ENCODE measurements at regions not wholly inside any gene's neighbourhood (a gene's known extent, or its start where the extent isn't known, plus 50 kb on each side); places are given as distances from the start of the nearest gene placed in this dataset.
"Not testable (repeated sequence)": the region's sequence is repeated elsewhere in the genome, so short reads cannot be mapped to it uniquely, and the experiment has no call there.

DNA sequence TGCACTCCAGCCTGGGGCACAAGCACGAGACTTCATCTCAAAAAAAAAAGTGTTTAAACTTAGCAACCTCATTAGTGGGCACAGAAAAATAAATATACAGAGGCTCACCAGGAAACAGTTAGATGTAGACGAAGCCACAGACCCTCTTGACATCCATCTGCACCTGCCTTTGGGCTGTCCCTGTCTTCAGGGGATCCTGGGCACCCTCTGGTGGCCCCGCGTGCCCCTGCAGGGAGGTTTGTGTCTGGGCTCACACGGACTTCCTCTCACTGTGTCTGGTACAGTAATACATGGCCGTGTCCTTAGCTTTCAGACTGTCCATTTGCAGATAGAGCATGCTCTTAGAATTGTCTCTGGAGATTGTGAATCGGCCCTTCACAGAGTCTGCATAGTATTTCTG lies 916.5 kb downstream of the TMEM121 start:
- Histone ChIP-seq H3K27me3 (replicated peaks; ENCODE audit: insufficient read depth) (no peaks in the 10 kb centered on the region), H3K36me3 (no peaks in the 10 kb centered on the region), H3K4me1 (ENCODE audit: control insufficient read depth in 1 of 2, low read depth in 2 of 2) (no peaks in the 10 kb centered on the region), H3K4me3 (no peak overlapping the region), H3K27ac (no peak overlapping the region), H3K9me3 (no peaks in the 10 kb centered on the region)
- TF ChIP-seq, protein P1, sequence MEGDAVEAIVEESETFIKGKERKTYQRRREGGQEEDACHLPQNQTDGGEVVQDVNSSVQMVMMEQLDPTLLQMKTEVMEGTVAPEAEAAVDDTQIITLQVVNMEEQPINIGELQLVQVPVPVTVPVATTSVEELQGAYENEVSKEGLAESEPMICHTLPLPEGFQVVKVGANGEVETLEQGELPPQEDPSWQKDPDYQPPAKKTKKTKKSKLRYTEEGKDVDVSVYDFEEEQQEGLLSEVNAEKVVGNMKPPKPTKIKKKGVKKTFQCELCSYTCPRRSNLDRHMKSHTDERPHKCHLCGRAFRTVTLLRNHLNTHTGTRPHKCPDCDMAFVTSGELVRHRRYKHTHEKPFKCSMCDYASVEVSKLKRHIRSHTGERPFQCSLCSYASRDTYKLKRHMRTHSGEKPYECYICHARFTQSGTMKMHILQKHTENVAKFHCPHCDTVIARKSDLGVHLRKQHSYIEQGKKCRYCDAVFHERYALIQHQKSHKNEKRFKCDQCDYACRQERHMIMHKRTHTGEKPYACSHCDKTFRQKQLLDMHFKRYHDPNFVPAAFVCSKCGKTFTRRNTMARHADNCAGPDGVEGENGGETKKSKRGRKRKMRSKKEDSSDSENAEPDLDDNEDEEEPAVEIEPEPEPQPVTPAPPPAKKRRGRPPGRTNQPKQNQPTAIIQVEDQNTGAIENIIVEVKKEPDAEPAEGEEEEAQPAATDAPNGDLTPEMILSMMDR (IDR thresholded peaks at IDR 0.05) = no peak
- ATAC-seq (ENCODE audit: insufficient number of reproducible peaks, low FRiP score, low read depth) (no peak), DNase-seq (ENCODE audit: low spot score) (no peak)

DNA sequence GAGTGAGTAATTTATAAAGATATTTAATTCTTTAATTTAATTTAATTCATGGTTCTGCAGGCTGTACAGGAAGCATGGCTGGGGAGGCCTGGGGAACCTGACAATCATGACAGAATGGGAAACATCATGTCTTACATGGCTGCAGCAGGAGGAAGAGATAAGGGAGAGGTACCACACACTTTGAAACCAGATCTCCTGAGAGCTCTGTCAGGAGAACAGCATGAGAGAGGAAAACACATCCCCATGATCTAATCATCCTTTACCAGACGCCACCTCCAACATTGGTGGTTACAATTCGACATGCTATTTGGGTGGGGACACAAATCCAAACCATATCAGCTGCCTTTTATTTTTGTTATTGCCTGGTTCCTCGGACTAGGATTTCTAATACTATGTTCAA lies 928.6 kb downstream of the TMEM121 start:
- DNase-seq (ENCODE audit: low spot score) (no peak), ATAC-seq (ENCODE audit: insufficient number of reproducible peaks, low FRiP score, low read depth) (no peak)
- no peaks in the 10 kb centered on the region for H3K9me3 ChIP-seq
- no peak overlapping the region for H3K4me3 ChIP-seq
- H3K27me3 ChIP-seq (replicated peaks; ENCODE audit: insufficient read depth) = no peaks in the 10 kb centered on the region
- H3K4me1 ChIP-seq (ENCODE audit: control insufficient read depth in 1 of 2, low read depth in 2 of 2) = no peaks in the 10 kb centered on the region
- H3K27ac ChIP-seq = no peak overlapping the region
- TF ChIP-seq, protein P1 (IDR thresholded peaks at IDR 0.05) = no peak
- no peaks in the 10 kb centered on the region for H3K36me3 ChIP-seq

DNA sequence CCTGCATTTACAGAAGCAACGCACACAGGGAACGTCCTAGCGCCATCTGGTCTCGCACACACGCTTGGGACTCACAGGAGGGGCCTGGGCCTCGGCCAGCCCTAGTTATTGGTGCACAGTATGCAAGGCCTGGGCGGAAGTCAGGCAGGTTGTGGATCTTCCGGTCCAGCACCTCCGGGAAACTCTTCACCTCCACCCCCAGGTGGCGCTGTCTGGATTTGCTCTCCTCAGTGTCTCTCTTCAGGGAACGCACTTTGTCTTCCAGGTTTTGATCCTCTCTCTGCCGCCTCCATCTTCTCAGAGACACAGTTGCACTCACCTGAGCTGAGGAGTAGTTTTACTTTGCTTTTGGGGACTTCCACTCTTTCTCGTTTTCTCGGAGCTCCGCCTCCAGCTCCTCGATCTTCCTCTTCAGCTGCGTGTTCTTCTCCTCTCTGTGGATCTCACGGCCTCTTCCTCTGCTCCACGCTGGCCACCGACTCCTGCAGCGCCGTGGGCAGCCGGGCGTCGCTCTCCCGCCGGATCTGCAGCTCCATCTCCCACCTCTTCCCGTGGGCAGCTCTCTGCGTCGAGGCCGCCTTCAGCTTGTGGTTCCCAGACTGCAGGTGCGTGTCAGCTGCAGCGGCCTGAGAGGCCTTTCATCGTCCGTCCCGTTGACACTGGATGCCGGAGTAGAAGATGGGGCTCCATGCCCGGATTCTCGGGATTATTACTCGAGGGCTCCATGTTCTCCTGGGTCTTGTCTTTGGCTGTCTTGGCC lies 933.8 kb downstream of the TMEM121 start:
- ATAC-seq (ENCODE audit: insufficient number of reproducible peaks, low FRiP score, low read depth) = no peak
- no peaks in the 10 kb centered on the region for H3K27me3 ChIP-seq (replicated peaks; ENCODE audit: insufficient read depth)
- H3K27ac ChIP-seq = no peak overlapping the region
- H3K36me3 ChIP-seq = no peaks in the 10 kb centered on the region
- no peaks in the 10 kb centered on the region for H3K4me1 ChIP-seq (ENCODE audit: control insufficient read depth in 1 of 2, low read depth in 2 of 2)
- TF ChIP-seq, protein P1 (IDR thresholded peaks at IDR 0.05) = no peak
- H3K9me3 ChIP-seq = no peaks in the 10 kb centered on the region
- no peak for DNase-seq (ENCODE audit: low spot score)
- H3K4me3 ChIP-seq = no peak overlapping the region

DNA sequence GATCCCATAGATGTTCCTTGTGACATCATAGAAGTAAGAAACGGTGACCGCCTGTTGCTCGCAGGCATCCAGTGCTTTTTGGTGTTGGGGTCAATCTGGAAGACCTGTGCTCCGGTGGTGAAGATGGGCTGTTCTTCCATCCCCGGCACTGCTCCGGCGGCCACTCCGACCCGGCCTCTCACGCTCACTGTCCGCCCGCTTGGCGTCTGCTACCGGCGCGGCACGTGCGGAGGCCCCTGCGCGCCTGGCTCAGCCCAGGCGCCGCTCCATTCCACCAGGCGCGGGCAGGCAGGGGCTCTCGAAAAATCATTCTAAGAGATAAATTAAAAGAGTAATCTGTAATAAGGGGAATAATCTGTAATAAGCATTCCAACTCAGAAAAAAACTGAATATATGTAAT lies 934.5 kb downstream of the TMEM121 start:
- Histone ChIP-seq H3K27me3 (replicated peaks; ENCODE audit: insufficient read depth) (no peaks in the 10 kb centered on the region), H3K36me3 (no peaks in the 10 kb centered on the region), H3K27ac (no peak overlapping the region), H3K4me3 (no peak overlapping the region), H3K4me1 (ENCODE audit: control insufficient read depth in 1 of 2, low read depth in 2 of 2) (no peaks in the 10 kb centered on the region), H3K9me3 (no peaks in the 10 kb centered on the region)
- ATAC-seq (ENCODE audit: insufficient number of reproducible peaks, low FRiP score, low read depth) (no peak), DNase-seq (ENCODE audit: low spot score) (no peak)
- TF ChIP-seq, protein P1 (IDR thresholded peaks at IDR 0.05) = no peak

DNA sequence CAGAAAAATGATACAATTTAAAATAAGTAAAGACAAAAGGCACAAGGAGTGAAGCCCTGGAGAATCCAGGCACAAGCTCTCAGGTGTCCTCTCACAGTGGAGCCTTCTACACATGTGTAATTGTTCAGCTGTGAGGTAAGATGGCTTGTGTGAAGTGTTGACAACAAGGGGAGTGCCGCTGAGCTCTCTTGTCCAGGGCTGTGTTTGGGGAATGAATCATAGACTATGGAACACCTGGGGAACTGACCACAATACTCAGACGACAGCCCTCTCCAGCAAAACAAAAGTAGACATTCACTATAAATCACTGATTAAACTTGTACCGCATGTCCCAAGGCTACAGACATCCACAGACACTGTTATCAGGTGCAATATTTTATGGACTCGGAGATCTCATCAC lies 940.1 kb downstream of the TMEM121 start:
- not testable (repeated sequence) for DNase-seq (ENCODE audit: low spot score); H3K9me3 ChIP-seq; H3K36me3 ChIP-seq; H3K4me1 ChIP-seq (ENCODE audit: control insufficient read depth in 1 of 2, low read depth in 2 of 2); ATAC-seq (ENCODE audit: insufficient number of reproducible peaks, low FRiP score, low read depth); H3K4me3 ChIP-seq; H3K27me3 ChIP-seq (replicated peaks; ENCODE audit: insufficient read depth); H3K27ac ChIP-seq

DNA sequence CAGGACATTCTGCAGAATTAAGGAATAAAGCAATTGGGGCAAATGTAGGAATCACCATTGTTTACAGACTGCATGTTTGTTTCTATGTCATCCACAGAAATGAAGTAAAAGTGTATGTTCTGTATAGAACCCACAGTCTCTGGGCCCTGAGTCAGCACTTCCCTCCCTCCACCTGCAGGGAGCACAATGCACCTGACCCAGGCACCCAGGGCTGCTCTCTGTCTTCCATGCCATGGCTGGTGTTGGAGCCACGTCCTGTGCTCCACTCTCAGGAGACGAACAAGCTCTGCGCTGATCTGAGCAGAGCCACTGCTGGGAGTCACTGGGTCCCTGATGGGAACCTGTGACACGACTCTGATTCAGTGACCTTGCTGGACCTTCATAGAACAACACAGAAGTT lies 942.5 kb downstream of the TMEM121 start:
- not testable (repeated sequence) for H3K27ac ChIP-seq; ATAC-seq (ENCODE audit: insufficient number of reproducible peaks, low FRiP score, low read depth); H3K4me3 ChIP-seq; H3K9me3 ChIP-seq; DNase-seq (ENCODE audit: low spot score); H3K27me3 ChIP-seq (replicated peaks; ENCODE audit: insufficient read depth); H3K4me1 ChIP-seq (ENCODE audit: control insufficient read depth in 1 of 2, low read depth in 2 of 2); H3K36me3 ChIP-seq

DNA sequence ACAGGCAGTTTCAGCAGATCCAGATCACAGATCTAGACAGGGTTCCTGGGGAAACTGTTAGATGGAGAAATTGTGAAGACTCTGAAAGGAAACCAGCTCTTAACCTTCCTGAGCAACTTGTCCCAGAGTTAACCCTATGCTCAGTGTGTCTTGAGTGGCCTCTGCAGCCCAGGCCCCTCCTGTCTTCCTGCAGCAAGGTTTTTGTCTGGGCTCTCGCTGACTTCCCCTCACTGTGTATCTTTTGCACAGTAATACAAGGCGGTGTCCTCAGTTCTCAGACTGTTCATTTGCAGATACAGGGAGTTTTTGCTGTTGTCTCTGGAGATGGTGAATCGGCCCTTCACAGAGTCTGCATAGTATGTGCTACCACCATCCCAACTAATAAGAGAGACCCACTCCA lies 943.6 kb downstream of the TMEM121 start:
- not testable (repeated sequence) for DNase-seq (ENCODE audit: low spot score); H3K4me3 ChIP-seq; ATAC-seq (ENCODE audit: insufficient number of reproducible peaks, low FRiP score, low read depth)

DNA sequence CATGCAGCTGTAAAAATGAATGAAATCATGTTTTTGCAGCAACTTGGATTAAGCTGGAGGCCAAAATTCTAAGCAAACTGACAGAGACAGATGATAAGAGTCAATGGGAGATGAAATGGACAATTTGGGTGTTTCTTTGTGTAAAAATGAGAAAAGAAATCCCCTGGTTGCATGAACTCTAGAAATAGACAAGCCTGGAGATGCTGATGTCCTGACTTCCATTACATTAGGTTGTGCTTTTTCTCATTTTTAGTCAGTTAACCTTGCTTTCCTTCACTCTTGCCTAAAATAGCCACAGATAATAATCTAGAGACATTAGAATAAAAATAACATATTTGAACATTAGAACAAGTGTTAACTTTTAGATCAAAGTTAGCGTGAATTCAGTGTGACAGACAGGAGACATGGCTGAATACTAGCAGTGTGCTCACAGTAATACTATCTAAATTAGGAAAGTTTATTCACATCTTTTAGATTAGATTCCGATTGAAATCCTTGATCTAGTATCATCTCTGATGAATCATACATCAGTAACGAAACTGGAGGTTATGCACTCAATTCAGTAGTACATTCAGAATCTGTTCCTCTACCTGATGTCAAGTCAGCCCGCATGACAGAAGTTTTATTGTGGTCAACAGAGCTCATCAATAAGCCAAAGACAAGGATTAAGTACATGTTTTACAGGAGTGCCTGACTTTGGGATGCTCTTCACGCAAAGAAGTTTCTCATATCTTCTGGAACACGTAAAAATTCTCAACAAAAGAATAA lies 948.1 kb downstream of the TMEM121 start:
- not testable (repeated sequence) for H3K36me3 ChIP-seq; ATAC-seq (ENCODE audit: insufficient number of reproducible peaks, low FRiP score, low read depth); H3K27me3 ChIP-seq (replicated peaks; ENCODE audit: insufficient read depth); DNase-seq (ENCODE audit: low spot score); H3K27ac ChIP-seq; H3K4me1 ChIP-seq (ENCODE audit: control insufficient read depth in 1 of 2, low read depth in 2 of 2); H3K9me3 ChIP-seq; H3K4me3 ChIP-seq

More for the DNA sequence above, 943.6 kb downstream of the TMEM121 start:
- not testable (repeated sequence) for H3K9me3 ChIP-seq; H3K27me3 ChIP-seq (replicated peaks; ENCODE audit: insufficient read depth); H3K4me1 ChIP-seq (ENCODE audit: control insufficient read depth in 1 of 2, low read depth in 2 of 2); H3K36me3 ChIP-seq; H3K27ac ChIP-seq

DNA sequence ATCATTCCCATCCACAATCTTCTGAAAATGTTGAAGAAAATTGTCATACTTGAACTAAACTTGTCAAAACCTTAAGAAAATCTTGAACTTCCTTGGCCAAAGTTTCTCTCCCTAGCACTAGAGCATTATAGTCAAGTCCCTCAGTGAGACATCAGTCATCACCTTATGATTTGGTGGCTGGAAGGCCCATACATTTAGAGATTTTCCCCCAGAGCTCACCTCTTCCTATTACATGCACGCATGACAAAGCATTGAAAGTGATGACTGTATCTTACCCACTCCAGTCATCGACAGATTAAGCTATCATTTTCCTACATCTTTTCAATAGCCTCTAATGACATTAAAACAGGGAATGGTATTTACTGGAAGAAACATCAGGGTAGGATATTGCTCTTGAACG lies 948.8 kb downstream of the TMEM121 start:
- ATAC-seq (ENCODE audit: insufficient number of reproducible peaks, low FRiP score, low read depth); H3K27me3 ChIP-seq (replicated peaks; ENCODE audit: insufficient read depth); H3K27ac ChIP-seq; H3K36me3 ChIP-seq; H3K4me3 ChIP-seq; H3K4me1 ChIP-seq (ENCODE audit: control insufficient read depth in 1 of 2, low read depth in 2 of 2); H3K9me3 ChIP-seq; DNase-seq (ENCODE audit: low spot score): not testable (repeated sequence)
